HG02840 (cell line): ENCODE measurements at regions not wholly inside any gene's neighbourhood (a gene's known extent, or its start where the extent isn't known, plus 50 kb on each side); places are given as distances from the start of the nearest gene placed in this dataset.
"Not testable (repeated sequence)": the region's sequence is repeated elsewhere in the genome, so short reads cannot be mapped to it uniquely, and the experiment has no call there.

Experiments
- ATAC-seq: cut with Tn5 transposase; IDR thresholded peaks from one replicate; pipeline ENCODE4 v1.9.1; 2021; ENCODE audit warnings: mild to moderate bottlenecking, moderate library complexity, moderate number of reproducible peaks; ENCODE audit not compliant: unreplicated experiment, low FRiP score

- no peak for ATAC-seq
These were observed 235.1 kb upstream of the ANKH start for GRCh38 chr5:15106530-15107283.

- ATAC-seq: peak; percentile 78
These were observed 234.3 kb upstream of the ANKH start for GRCh38 chr5:15105799-15106393.

DNA sequence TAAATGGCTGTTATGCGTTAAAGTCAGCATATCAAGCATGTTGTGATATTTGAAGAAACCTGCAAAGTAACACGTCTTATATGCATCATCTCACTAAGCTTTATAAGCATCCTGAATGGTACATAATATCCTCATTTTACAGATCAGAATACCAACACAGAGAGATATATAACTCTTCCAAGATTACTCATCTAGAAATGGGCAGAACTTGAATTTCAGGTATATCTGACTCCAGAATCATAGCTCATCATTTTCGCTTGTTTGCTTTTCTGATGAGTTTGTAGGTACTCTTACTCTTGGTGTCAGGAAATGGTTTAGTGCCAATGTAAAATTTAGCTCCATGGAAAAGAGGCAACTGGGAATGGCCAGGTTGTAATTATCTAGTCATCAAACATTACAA, 232.3 kb upstream of the ANKH start:
- no peak for ATAC-seq

DNA sequence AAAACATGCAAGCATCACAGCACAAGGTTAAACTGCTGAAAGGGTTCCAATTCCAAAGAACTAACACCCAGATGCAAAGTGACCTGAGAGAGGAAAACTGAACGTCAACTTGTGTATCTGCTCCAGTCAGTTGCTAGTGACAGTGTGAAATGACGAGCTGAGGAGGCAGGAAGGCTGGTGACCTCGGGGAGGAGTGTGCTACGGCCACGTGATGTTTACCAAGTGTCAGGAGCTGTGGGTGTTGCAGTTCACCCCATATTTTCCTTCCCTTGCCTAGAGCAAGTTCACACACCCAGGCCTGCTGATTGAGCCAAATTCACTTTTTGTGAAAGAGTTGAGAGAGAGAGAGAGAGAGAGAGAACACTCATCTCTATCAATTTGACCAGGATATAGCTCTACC, 231.6 kb upstream of the ANKH start:
- ATAC-seq: no peak

- ATAC-seq: no peak
These were observed 226.0 kb upstream of the ANKH start for GRCh38 chr5:15097552-15097951.

DNA sequence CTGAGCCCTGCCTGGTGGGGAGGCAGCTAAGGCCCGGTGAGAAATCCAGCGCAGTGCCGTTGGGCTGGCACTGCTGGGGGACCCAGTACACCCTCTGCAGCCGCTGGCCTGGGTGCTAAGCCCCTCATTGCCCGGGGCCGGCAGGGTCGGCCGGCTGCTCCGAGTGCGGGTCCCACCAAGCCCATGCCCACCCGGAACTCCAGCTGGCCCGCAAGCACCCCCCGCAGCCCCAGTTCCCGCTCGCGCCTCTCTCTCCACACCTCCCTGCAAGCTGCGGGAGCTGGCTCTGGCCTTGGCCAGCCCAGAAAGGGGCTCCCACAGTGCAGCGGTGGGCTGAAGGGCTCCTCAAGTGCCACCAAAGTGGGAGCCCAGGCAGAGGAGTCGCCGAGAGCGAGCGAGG, 225.1 kb upstream of the ANKH start:
- not testable (repeated sequence) for ATAC-seq

DNA sequence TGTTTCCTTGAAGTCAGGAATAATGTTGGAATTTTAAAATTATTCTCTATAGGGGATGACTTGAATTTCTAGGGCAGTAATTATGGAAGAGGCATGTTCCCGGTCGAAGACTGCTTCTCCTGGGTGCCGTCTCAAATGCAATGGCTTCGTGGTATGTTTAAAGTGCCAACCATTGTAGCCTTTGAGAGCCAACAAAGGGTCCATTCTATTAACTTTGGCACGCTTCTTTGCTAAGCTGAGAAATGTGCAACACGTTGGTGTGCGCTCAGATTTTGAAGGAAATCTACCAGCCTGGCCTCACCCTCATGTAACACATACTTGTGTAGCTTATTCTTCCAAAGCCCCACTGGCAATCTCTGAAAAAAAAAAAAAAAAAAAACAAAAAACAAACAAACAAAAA, 221.2 kb upstream of the ANKH start:
- no peak for ATAC-seq

DNA sequence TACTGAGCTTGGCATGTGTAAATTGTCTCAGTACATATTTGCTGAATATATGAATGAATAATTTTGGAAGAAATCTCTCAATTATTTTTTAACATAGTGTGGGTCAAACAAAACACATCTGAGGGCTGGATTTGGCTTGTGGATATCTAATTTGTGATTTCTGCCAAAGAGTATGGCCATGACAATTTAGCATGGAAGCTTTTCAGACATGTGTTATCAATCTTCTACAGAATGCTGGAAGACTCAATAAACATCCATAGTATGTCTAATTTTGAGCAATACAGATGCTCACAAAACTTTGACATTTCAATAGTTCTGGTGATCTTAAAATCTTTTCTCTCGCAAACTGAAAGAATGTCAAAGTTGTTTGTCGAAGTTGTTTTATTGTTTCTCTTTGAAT, 214.1 kb upstream of the ANKH start:
- ATAC-seq: no peak

DNA sequence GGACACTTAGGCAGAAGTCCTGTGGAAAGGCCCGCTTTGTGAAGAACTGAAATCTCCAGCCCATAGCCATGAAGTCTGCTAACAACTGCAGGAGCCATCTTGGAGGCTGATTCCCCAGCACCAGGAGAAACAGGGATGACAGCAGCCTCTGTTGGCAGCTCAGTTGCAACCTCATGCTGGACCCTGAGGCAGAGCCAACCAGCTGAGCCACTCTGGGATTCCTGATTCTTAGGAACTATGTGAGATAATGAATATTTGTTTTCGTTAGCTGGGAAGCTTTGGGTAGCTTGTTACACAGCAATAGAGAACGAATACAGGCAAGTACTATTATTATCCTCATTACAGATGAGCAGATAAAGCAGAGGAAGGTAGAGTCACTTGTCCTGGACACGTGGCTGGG, 210.5 kb upstream of the ANKH start:
- no peak for ATAC-seq

GRCh38 chr5:15080219-15080618, 208.6 kb upstream of the ANKH start:
- ATAC-seq: no peak

- no peak for ATAC-seq
These were observed 208.0 kb upstream of the ANKH start for GRCh38 chr5:15079566-15079965.

GRCh38 chr5:15074651-15075050, 203.1 kb upstream of the ANKH start:
- ATAC-seq: no peak

- ATAC-seq: no peak
These were observed 201.9 kb upstream of the ANKH start for GRCh38 chr5:15073453-15073852.

DNA sequence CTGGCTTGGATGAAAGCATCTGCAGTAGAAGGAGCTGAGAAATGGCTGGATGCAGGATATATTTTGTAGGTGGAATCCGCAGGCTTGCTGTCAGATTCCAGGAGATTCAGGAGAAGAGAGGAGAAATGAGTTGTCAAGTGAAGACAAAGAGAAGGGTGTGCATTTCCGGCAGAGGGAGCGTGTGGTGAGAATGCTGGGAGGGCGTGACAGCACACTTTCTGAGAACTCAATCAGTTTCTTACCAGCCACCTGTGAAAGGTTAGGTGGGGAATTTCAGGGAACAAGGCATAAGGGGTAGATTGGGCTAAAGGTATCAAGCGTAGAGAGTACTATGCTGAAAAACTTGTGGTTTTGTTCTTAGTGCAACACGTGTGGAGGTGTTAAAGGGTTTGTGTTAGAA, 199.3 kb upstream of the ANKH start:
- no peak for ATAC-seq

DNA sequence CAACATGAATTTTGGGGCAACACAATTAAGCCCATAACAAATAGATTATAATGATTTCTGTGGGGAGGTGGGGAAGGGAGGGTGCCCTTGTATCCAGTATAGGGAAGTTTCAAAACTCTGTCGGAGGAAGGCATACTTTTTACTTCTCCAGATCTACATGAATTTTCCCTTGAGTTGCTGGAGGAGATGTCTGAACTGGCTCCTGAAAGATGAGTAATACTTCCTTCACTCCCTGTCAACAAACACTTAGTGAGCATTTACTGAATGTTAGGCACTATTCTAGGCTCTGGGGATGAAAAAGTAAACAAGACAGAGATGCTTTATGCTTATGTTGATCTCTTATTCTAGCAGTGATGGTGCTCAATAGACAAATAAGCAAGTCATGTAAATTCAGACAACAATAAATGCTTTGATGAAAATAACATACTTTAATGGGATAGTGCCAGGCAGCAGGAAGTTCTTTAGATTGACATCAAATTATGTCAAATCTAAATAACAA, 197.9 kb upstream of the ANKH start:
- ATAC-seq: no peak

DNA sequence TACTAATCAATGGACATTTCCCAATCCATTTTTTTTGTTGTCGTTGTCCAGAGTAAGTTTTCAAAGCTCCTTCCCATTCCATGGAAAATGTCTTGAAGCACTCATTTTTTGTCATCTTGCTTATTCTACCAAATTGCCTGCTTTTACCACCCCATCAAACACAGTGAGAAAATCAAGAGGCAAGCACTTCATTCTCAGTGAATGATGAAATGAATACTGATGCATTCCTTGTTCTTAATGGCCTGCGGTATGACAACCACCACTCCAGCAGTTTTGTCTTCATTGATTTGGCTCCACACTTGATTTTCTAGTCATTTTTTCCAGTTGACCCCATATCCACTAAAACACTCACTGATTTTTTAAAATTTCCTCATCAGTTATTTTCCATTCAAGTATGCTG, 193.5 kb upstream of the ANKH start:
- no peak for ATAC-seq

GRCh38 chr5:15064396-15064795, 192.8 kb upstream of the ANKH start:
- no peak for ATAC-seq

DNA sequence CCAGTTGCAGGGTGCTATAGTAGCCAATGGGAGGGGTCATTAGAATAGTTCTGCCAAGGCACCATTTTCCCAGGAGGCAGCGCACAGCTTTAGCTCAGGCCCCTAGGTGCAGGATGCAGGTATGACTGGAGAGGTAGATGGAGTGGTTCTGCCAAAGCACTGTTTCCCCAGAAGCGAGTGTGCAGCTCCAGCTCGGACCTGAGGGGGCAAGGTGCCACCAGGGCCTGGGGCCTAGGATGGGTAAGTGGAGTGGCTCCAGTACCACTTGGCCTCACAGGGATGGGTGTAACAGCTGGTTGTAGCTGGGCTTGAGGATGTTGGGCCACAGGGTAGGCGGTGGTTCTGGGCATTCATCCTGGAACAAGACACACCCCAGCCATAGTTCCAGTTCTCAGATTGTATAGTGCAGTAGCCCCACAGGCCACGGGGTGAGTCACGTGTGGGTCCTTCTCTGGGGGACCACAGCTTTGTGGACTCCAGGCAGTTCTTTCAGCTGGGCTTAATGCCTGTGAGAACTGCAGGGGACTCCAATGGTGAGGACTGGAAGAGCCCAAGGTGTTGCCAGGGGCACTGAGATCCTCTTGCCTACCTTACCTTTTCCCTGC, 185.5 kb upstream of the ANKH start:
- no peak for ATAC-seq

- ATAC-seq: no peak
These were observed 172.9 kb upstream of the ANKH start for GRCh38 chr5:15044521-15044920.

DNA sequence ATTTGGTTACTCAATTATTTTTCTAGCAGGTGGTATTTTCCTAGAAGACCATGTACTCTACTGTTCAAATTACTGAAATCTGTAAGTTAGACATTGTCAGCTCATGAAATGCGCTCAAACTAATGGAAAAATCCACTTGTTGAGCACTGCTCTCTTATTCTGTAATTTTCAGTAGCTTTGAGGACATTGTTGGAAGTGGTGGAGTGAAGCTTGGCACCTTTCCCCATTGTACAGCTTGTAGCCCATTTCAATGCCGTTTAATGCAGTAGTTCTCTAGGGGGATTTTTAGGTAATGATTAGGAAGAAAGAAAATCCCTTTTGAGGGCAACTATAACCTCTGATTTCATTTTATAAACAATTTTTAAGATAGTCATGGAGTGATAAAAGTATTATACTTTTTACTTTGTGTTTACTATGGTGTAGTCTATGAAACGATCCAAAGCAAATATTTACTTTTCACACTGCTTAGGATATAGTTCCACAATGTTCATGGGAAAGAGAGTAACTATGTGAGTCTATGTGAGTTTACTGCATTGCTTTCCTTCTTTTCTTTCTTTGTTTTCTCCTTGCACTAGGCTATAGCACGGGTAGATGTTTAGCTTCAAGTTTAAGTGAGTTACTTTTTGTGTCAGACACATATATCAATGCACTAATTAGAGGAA, 165.8 kb upstream of the ANKH start:
- no peak for ATAC-seq

DNA sequence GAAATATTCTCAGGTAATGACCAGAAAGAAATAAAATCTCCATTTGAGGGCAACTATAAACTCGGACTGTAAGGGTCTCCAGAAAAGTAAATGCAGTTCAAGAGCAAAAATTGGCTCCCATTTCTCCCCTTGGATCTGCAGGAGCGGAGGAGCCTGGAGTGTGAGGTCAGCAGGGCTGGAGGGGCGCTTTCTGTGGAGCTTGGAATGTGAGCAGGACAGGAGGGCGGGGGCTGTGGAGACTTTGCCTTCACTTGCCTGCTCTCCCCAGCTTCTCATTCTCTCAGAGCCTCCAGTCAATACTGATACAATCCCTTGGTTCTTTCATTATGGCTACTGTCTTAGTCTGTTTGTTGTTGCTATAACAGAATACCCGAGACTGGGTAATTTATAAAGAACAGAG, 162.8 kb upstream of the ANKH start:
- ATAC-seq: no peak
